NCI-H345 (cell line): ENCODE measurements at regions not wholly inside any gene's neighbourhood (a gene's known extent, or its start where the extent isn't known, plus 50 kb on each side); places are given as distances from the start of the nearest gene placed in this dataset.
"Not testable (repeated sequence)": the region's sequence is repeated elsewhere in the genome, so short reads cannot be mapped to it uniquely, and the experiment has no call there.

Source experiments
- DNase-seq: peaks from one replicate; lab custom pipeline; 2025; lab: John Stamatoyannopoulos, UW

- DNase-seq = no peak
Measured at GRCh38 chr19:27894906-27895754, 1317.8 kb downstream of the UQCRFS1 start.

- no peak for DNase-seq
Measured at GRCh38 chr19:27892500-27892899, 1320.5 kb downstream of the UQCRFS1 start.

DNA sequence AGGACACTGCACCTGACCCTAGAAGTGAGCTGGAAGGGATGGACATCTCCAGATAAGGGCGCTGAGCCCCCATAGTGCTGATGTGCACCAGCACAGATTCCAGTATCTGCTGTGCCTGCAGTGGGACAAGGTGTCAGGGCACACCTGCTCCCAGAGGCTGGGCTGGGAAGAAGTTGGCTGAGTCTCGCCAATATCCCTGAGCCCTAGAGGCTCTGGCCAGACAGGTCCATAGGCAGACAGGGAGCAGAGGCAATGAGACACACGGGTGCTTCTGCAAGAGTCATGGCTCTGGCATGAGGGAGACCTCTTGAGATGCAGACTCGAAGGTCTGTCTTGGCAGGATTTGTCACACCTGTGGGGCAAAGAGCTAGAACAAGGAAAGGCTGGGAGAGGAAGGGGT lies 1321.5 kb downstream of the UQCRFS1 start:
- DNase-seq = no peak

DNA sequence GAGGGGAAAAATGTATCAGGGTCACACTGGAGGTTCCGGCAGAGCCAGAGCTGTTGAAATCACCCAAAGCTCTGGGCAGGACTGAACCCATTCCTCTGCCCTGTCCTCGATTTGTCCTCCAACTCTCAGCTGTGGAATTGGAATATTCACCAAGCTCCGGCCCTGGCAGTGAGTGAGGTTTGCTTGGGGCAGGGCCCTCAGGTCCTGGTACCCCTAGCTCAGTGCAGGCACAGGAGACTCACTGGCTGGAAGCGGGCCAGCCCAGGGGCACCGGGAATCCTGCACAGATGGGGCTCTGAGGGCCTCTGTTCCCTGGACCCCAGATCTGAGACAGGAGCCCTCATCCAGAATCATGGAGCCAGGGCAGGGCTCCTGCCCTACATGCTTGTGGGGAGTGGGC lies 1322.3 kb downstream of the UQCRFS1 start:
- no peak for DNase-seq

DNA sequence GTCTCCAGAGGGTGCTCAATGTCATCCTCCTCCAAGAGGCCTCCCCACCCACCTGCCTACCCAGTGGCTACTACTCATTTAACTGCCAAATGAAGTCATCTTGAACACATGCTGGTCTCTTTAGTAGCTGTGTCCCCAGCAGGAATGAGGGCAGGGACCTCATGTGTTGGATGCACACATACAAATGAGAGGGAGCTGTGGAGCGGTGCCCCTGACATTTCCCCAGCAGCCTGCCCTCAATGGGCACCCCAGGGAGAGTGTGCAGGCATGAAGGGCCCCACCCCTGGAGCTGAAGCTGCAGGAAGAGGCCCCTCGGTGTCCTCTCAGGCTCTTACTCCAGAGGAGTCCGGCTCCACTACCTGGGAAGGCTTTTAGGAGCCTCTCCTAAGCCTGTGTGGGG lies 1322.7 kb downstream of the UQCRFS1 start:
- no peak for DNase-seq

DNA sequence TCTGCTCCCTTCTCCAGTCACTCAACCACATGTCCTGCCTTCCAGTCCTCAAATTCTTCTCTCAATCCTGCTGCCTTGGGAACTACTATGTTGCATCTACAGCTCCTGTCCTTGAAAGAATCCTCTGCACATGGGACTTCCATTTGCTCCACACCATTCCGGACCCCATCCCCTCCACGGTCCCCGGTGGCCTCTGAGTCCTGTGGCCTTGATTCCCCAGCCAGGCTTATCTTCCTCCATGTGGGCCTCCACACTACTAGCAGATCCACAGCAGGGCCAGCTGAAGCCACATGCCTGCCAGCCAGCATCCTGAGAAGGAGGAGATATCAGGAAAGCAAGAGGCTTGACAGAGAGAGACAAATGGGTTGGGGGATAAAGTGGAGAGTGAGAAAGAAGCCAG lies 1323.8 kb downstream of the UQCRFS1 start:
- no peak for DNase-seq

DNA sequence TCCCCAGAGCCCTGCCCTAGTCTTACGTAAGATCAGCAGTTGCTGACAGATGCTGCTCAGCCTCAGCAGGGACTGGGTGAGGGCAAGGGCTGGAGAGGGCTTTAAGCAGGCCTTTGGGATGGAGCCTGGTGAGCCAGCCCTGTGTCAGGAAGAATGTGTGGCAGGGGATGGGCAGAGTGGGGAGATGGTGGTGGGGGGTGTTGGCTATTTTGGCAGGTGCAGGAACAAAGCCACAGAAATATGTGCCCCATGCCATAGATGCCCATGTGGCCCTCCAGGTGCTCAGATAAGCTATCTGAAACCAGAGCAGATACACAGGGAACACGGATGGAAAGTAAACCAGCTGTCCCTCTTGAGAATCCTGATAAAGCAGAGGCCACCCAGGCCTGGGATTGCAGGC lies 1325.0 kb downstream of the UQCRFS1 start:
- DNase-seq = no peak

DNA sequence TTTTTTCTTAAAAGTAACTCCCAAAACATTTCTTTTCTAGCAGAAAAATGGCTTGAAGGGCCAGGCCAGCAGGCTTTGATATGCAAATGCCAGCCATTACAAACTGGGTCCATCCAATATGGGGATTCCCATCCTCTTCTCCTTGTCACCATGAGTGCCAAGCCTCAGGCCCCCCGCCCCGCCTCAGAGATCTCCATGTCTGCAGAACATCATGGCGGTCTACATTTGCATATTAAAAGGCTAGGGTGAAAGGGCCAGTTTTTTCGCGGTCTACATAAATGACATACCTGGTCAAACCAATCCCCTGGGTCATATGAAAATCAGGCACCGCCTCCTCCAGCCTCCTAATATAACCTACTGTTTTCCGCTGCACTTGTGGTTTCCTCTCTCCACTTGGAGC lies 1327.6 kb downstream of the UQCRFS1 start:
- DNase-seq = no peak

DNA sequence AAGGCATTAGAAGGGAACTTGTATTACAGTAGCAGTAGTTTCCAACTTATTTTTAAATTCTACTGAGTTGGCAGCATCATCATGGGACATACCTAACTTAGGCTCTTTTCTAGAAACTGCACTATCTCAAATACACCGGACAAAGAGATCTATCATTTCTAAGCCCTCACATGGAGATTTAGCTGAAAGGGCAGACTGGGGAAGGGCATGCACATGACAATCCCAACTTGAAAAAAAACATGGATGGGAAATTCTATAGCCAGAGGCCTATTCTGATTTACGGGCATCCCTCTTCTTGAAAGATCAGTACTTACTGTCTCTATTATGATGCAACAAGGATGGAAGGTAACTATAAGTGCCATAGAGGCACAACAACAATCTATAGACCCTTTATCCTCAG lies 1328.6 kb downstream of the UQCRFS1 start:
- no peak for DNase-seq

- no peak for DNase-seq
Measured at GRCh38 chr19:27881213-27881612, 1331.7 kb downstream of the UQCRFS1 start.

DNA sequence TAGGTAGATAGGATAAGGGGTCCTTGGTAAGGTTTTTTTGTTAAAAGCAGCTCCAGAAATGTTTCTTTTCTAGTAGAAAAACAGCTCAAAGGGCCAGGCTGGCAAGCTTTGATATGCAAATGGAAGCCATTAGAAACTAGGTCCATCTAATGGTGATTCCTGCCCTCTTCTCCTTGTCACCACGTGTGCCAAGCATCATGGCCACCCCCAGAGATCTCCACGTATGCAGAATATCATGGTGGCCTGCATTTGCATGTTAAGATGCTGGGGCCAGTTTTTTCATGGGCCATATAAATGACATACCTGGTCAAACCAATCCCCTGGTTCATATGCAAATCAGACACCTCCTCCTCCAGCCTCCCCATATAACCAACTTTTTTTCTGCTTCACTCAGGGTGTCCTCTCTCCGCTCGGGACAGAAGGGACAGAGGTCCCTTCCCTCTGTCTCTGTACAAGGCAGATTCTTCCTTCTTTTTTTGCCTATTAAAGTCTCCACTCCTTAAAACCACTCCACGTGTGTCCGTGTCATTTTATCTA lies 1335.9 kb downstream of the UQCRFS1 start:
- no peak for DNase-seq

GRCh38 chr19:27876489-27876888 lies 1336.5 kb downstream of the UQCRFS1 start:
- no peak for DNase-seq

DNA sequence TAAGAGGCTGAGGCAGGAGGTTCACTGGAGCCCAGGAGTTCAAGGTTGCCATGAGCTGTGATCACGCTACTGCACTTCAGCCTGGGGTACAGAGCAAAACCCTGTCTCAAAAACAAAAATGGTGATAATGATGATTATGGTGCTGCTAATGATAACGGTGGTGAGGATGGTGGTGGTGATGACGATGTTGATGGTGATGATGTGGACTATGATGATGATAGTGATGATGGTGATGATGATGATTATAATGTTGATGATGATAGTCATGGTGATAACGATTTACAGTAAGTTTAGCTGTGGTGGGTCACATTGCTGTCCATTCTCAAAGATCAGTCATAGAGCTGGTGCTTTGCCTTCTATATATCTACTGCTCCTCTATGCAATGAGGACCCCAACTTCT lies 1340.6 kb downstream of the UQCRFS1 start:
- no peak for DNase-seq

DNA sequence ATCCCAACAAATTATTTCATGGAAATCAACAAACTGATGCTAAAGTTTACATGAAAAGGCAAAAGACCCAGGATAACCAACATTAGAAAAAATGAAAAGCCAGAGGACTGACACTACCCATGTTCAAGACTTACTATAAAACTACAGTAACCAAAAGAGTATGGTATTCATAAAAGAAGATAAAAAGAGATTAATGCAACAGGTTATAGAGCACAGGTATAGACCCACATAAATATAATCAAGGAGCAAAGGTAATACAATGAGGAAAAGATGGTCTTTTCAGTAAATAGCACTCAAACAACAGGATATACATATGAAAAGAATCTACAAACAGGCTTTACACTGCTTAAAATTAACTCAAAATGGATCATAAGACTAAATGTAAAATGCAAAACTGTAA lies 1342.7 kb downstream of the UQCRFS1 start:
- DNase-seq = no peak

GRCh38 chr19:27868007-27868406 lies 1344.9 kb downstream of the UQCRFS1 start:
- no peak for DNase-seq

DNA sequence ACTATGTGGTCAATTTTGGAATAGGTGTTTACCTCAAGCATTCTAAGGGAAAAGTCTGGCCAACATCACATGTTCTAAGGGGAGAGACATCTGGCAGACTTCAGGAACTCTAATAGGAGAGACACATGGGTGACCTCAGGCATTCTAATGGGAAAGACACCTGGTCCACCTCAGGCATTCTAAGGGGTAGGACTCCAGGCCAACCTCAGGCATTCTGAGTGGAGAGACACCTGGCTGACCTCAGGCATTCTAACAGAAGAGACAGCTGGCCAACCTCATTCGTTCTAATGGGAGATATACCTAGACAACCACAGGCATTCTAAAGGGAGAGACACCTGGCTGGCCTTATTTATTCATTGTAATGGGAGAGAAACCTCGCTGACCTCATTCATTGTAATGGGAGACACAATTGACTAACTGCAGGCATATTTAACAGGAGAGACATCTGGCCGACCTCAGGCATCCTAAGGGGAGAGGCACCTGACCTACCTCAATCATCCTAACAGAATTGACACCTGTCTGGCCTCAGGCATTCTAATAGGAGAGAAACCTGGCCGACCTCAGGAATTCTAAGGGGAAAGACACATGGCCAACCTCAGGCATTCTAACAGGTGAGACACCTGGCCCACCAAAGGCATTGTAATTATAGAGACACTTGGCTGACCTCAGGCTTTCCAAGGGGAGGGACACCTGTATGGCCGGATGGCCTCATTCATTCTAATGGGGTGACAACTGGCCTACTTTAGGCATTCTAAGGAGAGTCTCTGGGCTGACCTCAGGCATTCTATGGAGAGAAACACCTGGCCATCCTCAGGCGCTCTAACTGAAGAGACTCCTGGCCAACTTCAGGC lies 1346.8 kb downstream of the UQCRFS1 start:
- DNase-seq = no peak

DNA sequence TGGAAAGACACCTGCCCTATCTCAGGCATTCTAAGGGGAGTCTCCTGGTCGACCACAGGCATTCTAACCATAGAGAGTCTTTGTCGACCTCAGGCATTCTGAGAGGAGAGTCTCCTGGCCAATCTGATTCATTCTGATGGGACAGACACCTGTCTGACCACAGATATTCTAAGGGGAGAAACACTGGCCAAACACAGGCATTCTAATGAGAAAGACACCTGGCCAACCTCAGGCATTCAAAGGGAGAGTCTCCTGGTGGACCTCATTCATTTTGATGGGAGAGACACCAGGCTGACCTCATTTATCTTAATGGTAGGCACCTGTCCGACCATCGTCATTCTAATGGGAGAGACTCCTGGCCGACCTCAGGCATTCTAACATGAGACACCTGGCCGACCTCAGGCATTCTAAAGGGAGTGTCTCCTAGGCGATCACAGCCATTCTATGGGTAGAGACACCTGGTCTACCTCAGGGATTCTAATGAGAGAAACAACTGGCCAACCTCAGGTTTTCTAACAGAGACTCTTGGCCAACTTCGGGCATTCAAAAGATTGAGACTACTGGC lies 1351.5 kb downstream of the UQCRFS1 start:
- DNase-seq = no peak

GRCh38 chr19:27860309-27860934 lies 1352.5 kb downstream of the UQCRFS1 start:
- no peak for DNase-seq

DNA sequence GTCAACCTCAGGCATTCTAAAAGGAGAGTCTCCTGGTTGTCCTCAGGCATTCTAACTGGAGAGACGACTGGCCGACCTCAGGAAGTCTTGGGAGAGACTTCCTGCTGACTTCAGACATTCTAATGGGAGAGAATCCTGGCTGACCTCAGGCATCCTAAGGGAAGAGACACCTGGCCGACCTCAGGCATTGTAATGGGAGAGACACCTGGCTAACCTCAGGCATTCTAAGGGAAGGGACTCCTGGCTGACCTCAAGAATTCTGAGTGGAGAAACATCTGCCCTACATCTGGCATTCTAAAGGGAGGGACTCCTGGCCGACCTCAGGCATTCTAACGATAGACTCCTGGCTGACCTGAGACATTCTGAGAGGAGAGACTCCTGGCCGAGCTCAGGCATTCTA lies 1353.3 kb downstream of the UQCRFS1 start:
- no peak for DNase-seq

- DNase-seq = no peak
Measured at GRCh38 chr19:27858981-27859581, 1353.9 kb downstream of the UQCRFS1 start.

- DNase-seq = not testable (repeated sequence)
Measured at GRCh38 chr19:27852931-27853330, 1360.0 kb downstream of the UQCRFS1 start.
